HG02759 (cell line): ENCODE measurements at regions not wholly inside any gene's neighbourhood (a gene's known extent, or its start where the extent isn't known, plus 50 kb on each side); places are given as distances from the start of the nearest gene placed in this dataset.
"Not testable (repeated sequence)": the region's sequence is repeated elsewhere in the genome, so short reads cannot be mapped to it uniquely, and the experiment has no call there.

Source experiments
- ATAC-seq: cut with Tn5 transposase; IDR thresholded peaks from one replicate; pipeline ENCODE4 v1.9.1; 2021; ENCODE audit warnings: mild to moderate bottlenecking, moderate library complexity; ENCODE audit not compliant: unreplicated experiment

DNA sequence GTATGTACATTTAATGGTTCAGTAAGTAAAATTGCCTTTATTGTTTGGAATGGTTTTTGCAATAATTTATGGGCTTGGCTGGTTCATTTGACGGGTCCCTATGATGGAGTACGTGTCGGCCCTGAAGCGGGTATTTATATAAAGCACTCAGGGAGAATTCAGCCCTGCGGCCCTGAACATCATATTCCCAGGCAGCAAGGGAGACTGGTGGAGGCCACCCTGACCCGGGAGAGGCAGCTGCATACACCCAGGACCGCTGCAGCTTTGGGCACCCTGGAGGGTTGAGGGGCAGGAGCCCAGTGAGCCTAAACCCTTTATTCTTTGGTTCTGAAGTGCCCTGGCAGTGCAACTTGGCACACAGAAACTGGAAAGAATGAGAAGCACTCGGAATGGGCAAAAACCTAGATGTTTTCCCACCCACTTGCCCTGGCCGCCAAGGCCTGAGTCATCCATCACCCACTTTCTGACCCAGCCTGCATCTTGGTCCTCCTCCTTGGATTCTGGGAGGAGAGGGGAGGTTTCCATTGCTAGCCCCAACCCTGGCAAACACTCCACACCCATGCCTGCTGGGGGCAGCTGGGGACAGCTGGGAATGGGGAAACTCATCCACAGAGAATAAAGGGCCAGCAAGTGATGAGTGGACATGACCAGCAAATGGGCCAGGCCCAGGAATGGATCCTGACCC, 162.2 kb upstream of the TNRC6C start:
- no peak for ATAC-seq

GRCh38 chr17:77798031-77798430, 160.5 kb upstream of the TNRC6C start:
- no peak for ATAC-seq

GRCh38 chr17:77798481-77798880, 160.0 kb upstream of the TNRC6C start:
- ATAC-seq: no peak

DNA sequence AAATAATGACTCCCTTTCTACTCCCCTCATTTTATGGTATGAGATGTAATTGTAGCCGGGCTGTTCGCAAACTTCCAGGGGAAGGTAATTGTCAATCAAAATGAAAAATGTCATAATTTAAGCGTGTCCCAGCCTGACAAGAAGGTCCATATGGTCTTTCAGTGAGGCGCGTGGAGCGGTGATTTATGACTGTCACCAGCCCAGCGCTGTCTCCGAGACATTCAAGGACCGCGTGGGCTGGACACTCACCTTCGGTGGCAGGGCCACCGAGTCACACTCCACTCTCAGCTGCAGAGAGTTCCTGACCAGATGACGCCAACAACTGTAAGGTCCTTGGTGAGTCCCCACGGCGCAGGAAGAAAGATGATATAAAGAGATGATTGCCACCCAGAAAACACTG, 157.7 kb upstream of the TNRC6C start:
- ATAC-seq: no peak

- no peak for ATAC-seq
These were observed 156.8 kb upstream of the TNRC6C start for GRCh38 chr17:77801545-77802332.

GRCh38 chr17:77802333-77802615, 156.2 kb upstream of the TNRC6C start:
- ATAC-seq: no peak

GRCh38 chr17:77802811-77803220, 155.7 kb upstream of the TNRC6C start:
- ATAC-seq: no peak

- no peak for ATAC-seq
These were observed 154.8 kb upstream of the TNRC6C start for GRCh38 chr17:77803726-77804125.

DNA sequence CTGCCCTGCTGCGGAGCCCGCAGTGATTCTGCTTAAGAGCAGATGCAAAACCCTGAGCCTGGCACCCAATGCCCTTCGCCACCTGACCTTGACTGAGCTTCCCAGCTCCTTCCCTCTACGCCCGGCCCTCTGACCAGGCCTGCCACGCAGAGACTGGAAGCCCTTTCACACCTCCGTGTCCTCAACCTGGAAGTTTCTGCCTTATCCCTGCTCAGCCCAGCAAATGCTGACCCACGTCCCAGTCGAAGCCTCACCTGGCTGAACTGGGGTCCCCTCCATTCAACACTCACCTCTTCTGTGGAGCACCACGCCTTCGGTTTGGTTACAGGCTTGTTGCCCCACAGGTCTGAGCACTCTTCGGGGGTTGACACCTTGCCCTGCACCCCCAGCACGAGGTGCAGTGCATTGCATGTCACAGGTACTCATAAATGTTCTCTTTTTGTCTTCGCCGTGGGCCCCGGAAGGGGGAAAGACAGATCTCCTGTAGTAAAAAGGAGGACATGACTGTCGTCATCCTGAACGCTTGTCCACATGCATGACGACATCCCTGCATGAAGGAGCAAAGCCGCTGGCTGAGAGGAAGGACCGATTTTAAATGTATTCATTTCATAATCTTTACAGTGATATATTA, 153.6 kb upstream of the TNRC6C start:
- no peak for ATAC-seq

DNA sequence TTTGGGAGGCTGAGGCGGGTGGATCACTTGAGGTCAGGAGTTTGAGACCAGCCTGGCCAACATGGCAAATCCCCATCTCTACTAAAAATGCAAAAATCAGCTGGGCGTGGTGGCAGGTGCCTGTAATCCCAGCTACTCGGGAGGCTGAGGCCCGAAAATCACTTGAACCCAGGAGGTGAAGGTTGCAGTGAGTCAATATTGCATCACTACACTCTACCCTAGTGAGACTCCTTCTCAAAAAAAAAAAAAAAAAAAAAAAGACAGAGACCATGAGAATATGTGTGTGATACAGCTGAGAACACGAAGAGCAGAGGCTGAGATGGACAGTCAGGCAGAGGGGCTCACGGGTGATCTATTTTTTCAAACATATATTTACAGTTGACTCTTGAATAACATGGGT, 152.5 kb upstream of the TNRC6C start:
- not testable (repeated sequence) for ATAC-seq

GRCh38 chr17:77807051-77807745, 151.3 kb upstream of the TNRC6C start:
- ATAC-seq: no peak

DNA sequence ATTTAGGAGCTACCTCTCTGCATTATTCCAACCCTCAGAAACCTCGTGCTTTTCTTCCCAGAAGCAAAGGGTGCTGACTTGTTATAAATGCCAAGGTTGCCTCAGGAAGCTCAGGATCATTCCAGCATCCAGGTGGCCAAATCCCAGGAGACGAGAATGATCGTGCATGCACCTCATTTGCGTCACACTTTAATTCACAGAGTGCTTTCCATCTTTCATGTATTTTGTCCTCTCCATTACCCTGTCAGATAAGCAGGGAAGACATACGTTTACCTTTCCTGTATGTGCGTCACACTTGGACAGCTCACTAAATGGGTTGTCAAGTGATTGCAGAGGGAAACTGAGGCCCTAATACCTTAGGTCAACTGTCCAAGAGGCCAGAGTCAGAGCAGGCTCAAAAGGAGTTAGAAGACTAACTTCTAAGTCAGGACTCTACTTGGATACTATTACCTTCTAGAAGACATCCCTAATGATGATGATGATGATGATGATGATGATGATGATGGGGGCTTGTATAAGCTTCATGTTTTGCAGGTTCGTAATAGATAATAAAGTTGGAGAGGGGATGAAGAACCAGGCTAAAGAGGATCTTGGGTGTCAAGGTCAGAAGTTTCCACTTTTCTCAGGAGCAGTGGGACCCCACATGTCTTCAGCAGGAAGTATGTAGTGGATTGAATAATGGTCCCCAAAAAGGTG, 150.6 kb upstream of the TNRC6C start:
- no peak for ATAC-seq

- no peak for ATAC-seq
These were observed 149.6 kb upstream of the TNRC6C start for GRCh38 chr17:77808686-77809425.

DNA sequence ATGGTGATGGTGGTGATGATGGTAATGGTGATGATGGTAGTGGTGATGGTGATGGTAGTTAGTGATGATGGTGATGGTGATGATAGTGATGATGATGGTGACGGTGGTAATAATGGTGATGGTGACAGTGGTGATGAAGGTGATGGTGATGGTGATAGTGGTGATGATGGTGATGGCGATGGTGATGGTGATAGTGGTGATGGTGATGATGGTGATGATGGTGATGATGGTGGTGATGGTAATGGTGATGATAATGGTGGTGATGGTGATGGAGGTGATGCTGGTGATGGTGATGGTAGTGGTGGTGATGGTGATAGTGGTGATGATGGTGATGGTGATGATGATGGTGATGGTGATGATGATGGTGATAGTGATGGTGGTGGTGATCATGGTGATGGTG, 148.7 kb upstream of the TNRC6C start:
- no peak for ATAC-seq

GRCh38 chr17:77810536-77810935, 148.0 kb upstream of the TNRC6C start:
- no peak for ATAC-seq

- ATAC-seq: no peak
These were observed 147.0 kb upstream of the TNRC6C start for GRCh38 chr17:77811521-77811920.

- no peak for ATAC-seq
These were observed 144.3 kb upstream of the TNRC6C start for GRCh38 chr17:77814091-77814772.

GRCh38 chr17:77815127-77815905, 143.2 kb upstream of the TNRC6C start:
- ATAC-seq: no peak

DNA sequence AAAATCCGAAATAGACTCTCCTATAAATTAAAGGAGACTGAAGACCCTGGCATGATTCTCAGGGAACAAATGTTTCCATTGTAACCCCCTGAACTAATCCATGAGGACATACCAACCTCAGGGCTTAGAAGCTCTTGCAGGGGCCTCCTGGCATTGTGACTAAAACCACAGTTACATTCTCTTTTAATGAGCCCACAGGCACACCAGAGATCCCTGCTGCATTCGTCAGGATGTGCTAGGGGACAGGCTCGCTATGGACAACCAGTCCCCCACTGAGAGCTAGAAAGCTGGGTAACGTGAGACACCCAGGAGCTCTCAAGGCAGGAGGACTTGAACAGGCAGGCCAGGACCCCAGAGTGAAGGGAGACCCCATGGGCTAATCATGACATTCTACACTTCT, 140.6 kb upstream of the TNRC6C start:
- no peak for ATAC-seq
